Right ventricle myocardium inferior (tissue), 1 donor: ENCODE measurements at regions not wholly inside any gene's neighbourhood (a gene's known extent, or its start where the extent isn't known, plus 50 kb on each side); places are given as distances from the start of the nearest gene placed in this dataset.
A peak's percentile ranks its signal among the peaks of the same experiment; 100 is the strongest.

Experiments used
- ATAC-seq: fragments of 200-7000 bp; cut with Tn5 transposase; one replicate; pipeline ENCODE4 v1.9.1; 2020; ENCODE audit warnings: mild to moderate bottlenecking, moderate library complexity
- DNase-seq: peaks from one replicate; pipeline ENCODE4 v3.0.0; 2021; ENCODE audit errors: missing footprints
- intact Hi-C: fragments of 100-400 bp; cut with DNase I; formaldehyde crosslinking; loops from one replicate; pipeline ENCODE4 v1.11.0; 2022
- donor health status: DM: no; HTN: yes; CAD: no; lungs with severe emphysema.

DNA sequence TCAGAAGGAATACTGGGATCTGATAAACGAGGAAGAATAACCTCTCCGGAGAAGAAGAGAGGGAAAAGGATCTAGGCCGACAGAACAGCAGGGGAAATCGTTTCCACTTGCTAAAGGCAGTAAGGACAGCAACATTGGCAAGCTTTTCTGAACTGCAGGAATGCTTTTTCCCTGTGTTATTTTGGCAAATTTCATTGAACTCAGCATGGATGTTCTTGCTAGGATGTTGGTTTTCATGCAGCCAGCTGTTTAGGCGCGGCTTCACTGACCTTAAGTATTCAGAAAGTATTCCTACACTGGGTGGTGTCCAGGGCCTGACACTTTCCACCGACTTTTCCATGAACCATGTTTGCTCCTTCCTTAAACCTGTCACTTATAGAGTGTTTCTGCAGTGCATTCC, 489.7 kb downstream of the CNTN3 start:
- ATAC-seq (no peak), DNase-seq (no peak)
- intact Hi-C loops, result no loop called here

DNA sequence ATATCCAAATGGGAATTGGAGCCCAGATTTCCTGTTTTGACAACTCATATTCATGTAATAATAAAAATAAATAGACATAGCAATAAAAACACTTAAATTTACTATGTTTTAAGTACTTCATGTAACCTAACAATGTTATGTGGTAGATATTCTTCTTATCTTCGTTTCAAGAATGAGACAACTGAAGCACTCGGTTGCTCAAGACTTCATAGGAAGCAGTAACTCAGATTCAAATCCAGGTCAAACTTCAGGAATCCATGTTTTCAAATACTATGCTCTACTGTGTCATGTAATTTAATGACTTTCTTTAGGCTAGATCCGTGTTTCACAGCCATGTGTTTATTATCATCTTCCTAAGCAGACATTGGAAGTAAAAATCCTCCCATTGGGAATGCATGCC, 492.2 kb downstream of the CNTN3 start:
- no peak for DNase-seq
- no peak for ATAC-seq
- intact Hi-C loops, result no loop called here

DNA sequence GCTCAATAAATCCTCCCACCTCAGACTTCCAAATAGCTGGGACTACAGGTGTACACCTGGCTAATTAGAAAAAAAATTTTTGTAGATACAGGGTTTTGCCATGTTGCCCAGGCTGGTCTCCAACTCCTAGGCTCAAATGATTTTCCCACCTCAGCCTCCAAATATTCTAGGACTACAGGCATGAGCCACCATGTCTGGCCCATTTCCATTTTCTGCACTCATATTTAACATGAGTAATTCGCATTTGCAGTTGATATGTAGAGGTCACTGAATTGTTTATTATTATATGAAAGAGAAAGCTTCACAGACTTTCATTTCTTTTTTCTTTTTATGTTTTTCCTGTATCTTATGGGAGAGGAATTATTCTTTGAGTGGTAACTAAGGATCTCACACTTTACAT, 492.7 kb downstream of the CNTN3 start:
- intact Hi-C loops, result no loop called here
- DNase-seq, result no peak
- ATAC-seq, result no peak

DNA sequence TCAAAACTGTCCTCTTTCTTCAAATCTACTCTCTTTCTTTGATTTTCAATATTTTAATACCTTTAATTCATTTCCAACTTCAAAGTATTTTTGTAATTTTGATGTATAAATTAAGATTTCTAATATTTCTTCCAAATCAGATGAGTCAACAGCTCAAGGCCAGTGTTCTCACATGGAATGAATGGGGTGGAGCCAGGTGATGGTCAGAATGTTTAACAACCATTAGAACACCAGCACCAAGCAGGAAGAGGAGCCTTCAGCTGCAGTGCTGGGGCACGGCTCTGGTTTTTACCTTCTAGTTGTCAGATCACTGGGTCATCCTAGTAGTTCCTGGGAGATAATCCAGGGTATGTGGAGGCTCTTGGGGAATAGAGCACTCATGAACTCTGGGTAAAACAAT, 494.5 kb upstream of the PDZRN3 start:
- intact Hi-C loops, result no loop called here
- ATAC-seq (no peak), DNase-seq (no peak)

DNA sequence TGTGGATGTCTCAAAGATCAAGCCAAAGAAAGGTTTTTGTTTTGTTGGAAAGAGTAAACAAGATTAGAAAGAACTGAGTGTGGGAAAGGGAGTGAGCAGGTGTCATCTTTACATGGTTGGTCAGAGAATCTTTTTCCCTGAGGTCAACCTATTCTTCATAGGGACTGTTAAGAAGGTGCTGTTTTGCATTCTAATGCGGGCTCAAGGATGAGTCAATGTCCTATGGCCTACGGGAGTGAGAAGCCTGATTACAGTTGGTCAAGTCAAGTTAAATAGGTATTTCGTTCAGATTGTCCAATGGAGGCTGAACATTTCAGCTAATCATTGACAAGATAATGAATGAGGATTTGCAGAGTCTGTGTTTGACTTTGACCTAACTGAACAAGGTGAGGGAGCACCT, 491.2 kb upstream of the PDZRN3 start:
- no peak for DNase-seq

DNA sequence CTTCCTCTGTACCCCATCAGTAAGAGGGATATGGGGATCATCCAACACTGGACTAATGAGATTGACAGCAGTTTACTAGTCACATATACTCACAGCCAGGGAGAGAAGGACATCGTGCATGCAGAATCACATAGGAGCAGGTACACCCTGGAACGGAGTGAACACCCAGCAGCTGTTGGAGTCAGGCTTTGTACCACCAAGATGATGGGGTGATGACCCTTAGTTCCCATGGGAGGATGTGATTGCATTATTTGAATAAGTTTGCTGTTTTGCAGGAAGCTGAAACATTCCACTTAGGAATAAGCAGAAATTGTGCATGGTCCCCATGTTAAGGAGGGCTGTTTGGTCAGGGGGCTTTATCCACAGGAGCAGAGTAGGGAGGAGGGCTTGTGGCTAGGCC, 482.7 kb upstream of the PDZRN3 start:
- DNase-seq (no peak), ATAC-seq (no peak)
- intact Hi-C loops, result no loop called here

More for the DNA sequence above, 491.2 kb upstream of the PDZRN3 start:
- no peak for ATAC-seq
- intact Hi-C loops, result no loop called here

DNA sequence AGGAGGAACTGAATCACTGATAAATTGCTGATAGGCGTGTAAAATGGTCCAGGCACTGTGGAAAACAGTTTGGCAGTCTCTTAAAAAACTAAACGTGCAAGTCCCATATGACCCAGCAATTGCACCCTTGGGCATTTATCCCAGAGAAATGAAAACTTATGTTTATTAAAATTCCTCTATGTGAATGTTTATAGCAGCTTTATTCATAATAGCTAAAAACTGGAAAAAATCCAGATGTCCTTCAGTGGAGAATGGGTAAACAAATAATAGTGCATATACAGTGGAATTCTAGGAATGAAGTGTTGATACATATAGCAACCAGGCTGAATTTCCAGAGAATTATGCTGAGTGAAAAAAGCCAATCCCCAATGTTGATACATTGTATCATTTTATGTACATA, 482.2 kb upstream of the PDZRN3 start:
- no peak for DNase-seq
- no peak for ATAC-seq
- intact Hi-C loops, result no loop called here

DNA sequence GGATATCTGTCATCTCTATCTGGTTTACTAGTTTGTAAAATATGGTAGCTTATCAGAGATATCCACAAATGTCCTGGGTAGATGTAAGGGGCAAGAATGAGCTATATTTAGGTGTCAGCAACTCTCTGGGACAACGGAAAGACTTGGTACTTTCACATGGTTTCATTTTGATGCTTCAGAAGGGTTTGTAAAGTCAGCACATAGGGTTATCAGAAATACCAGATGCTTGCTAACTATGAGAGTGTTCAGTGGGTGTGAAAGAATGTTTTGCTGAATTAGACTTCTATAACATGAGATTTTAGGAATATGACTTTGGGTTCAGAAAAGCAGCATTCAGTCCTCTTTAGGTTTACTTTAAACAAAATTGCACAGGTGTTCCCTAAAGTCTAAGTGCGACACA, 466.5 kb upstream of the PDZRN3 start:
- intact Hi-C loops, result no loop called here
- ATAC-seq (no peak), DNase-seq (no peak)

DNA sequence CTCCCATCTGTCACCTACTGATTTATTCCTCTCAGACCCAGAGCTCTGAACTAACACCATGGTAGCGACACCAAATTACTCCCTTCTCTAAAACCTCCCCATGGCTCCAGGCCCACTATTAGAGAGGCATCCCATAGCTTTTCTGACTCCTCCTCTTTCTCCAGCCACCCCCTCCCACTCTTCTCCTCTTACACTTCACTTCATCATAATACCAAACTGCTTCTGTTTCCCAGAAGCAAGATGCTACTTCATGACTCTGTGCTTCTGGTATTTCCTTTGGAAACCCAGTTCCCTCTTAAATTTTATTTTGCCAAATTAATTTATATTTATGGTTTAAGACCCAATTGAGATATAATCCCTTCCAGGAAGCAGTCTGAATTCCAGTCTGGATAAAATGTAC, 465.1 kb upstream of the PDZRN3 start:
- no peak for DNase-seq
- intact Hi-C loops, result no loop called here

DNA sequence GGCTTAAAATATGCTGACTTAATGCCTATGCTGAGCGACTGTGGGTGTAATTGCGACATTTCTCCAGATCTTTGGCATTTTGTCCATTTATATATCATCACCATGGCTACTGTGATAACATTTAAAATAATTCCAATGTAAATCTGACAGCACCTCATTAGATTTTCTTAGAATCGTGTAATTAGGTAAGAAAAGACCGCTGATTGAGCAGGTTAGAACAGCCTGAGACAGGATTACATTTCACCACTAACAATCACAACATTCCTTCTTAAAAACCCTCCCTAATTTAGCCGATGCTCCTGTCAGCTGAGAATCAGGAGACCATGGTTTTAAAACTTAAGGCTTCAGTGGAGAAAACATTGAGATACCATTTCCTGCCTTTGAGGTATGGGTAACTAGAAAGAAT, 455.3 kb upstream of the PDZRN3 start:
- ATAC-seq (no peak), DNase-seq (no peak)
- intact Hi-C loops, result no loop called here

More for the DNA sequence above, 465.1 kb upstream of the PDZRN3 start:
- ATAC-seq, result no peak

DNA sequence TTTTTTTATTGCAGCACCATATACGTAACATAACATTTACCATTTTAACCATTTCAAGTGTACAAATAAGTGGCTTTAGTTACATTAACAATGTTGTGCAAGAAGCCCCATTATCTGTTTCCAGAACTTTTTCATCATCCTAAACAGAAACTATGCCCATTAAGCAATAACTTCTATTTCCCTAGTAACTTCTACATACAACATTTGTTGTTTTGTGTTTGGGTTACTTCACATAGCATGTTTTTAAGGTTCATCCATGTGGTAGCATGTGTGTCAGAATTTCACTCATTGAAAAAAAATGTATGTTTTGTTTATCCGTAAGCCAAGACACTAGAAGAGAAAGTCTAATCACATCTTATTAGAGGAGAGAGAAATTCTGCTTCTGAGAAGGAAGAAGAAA, 450.5 kb upstream of the PDZRN3 start:
- no peak for ATAC-seq
- intact Hi-C loops, result no loop called here
- no peak for DNase-seq

DNA sequence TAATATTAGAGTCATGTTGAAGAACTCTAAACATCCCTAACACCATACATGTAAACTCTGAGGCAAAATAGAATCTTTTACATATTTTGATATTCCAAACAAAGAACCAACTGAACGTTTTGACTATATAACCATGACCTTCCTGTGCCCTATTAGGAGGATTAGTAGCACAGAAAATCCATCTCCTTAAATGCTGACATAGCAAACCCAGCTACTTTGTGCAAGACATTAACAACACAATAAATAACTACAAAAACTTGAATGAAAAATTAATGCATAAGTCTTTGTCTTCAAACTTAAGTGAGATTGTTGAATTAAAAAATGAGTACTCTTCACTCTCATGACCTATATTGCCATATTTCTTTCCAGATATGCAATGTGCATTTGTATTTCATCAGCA, 450.0 kb upstream of the PDZRN3 start:
- ATAC-seq (no peak), DNase-seq (no peak)
- intact Hi-C loops, result no loop called here

DNA sequence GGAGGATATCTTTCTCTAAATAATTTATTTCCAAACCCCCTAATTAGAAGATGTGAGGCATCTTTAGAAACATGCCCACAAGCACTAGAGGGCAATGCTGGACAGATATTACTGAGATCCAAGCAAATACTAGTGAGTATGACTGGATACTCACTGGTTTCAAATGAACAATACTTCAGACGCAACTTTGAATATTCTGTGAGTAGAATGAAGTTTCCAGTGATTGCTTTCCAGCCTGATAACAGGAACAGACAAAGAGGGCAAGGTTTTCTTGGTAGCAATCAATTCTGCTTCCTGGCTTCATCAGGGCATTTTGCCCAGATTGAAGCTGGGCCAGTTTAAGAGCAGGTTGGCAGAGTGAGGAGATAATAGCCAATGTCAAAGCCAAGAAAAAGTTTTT, 442.6 kb upstream of the PDZRN3 start:
- ATAC-seq, result peak; percentile 13
- DNase-seq, result no peak
- intact Hi-C loops, result no loop called here

DNA sequence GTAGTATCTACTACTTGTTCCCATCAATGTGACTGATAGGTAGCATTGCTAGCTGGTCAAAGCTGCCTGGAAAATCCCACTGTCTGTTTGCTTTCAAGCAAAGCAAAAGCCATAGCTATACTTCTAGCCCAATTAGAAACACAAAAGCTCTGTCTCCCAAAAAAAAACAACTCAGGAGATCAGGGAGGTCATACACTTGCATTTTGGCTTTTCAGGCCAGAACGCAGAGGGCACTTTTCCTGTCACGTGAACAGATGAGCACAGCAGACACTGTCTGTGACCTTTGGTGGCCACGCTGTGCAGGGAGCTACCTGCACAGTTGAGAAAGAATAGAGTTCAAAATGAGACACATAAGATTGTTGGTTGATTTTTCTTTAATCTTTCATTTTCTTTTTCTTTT, 441.7 kb upstream of the PDZRN3 start:
- no peak for DNase-seq
- intact Hi-C loops, result no loop called here
- no peak for ATAC-seq

DNA sequence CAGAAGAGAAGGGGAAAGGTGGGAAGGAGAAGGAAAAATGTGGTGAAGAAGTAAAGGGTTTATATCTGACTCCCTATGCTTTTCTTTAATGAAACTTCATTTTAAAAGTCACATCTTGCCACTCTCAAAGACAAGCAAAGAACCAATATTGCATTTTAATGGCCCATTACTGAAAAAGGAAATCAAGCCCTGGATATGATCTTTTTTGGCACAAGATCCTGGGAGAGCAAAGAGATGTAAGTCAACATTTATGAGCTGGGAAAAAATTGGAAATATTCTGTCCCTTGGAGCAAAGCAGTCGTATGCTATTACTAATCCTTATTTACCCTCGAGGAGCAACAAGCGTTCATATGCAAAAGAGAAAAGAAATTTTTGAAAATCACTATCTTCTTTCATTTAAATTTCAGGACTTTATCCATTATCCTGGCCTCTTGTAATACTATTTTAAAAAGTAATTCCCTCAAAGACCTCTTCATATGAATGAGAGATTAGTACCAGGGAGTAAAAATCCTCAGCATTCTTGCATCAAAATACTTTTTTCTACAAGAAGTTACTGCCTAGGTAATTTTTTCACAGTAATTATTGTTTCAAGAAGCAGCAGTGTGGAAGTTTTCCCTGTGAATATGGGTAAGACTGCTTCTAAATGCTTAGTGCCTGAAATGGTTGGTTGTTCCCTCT, 435.3 kb upstream of the PDZRN3 start:
- intact Hi-C loops, result no loop called here
- ATAC-seq (no peak), DNase-seq (no peak)

DNA sequence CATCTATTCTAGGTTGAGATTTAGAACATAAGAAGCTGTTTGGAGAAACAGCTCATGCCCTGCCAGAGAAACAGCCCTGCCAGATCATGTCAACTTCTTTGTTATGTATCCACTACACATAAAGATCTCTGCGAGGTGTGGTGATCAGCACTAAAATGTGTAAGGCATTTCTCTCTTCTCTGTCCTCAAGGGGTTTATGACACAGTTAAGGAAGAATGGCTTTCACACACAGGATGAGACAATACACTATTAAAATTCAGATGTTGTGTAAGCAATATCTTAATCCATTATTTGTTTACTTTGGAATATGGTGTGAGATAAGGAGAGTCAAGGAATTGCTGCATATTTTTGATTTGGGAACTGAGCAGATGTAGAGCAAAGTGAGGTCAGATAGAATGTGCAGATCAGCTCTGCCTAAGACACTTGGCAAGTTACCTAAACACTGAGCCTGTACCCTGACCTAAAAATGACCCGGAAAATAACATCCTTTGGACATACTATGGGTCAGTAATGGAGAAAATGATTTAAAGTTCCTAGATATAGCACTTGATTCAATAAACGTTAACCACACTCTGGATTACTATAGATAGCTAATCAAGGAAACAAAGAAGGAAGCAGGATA, 434.7 kb upstream of the PDZRN3 start:
- intact Hi-C loops, result no loop called here
- ATAC-seq, result no peak
- no peak for DNase-seq

DNA sequence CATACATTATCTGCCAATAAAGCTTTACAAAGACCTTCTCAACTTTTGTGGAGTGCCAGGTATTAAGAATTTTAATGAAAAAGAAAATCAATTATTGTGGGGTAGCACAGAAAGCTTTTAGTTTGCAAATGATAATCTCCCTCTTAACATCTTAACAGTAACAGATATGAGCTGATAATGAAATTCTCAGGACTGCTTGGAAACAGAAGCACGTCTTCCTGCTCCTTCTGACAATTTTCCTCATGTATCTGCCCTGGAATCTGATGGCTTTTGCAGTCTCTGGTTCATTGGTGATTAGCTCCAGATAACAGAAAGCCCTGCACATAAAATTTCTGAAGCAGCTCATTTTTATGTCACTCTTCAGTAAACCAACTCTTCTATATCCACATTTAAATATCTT, 432.4 kb upstream of the PDZRN3 start:
- no peak for ATAC-seq
- DNase-seq, result no peak
- intact Hi-C loops, result no loop called here

DNA sequence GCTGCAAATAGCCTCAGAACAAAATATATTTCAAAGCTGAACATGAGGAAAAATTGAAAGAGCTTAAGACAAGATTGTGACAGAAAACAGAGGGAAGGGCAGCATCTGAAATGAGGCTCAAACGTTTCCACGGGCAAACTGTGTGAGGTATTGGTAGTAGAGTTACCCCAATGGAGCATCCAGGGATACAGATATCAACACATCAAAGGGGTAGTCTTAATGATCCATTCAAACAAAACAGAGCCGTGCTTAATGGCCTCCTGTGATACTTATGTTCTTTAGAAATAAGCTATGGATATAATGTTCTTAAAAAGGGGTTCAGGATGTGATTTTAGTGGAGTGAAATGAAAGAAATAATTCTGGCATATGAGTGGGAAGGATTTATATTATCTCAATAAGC, 430.3 kb upstream of the PDZRN3 start:
- DNase-seq, result no peak
- intact Hi-C loops, result no loop called here
- ATAC-seq, result no peak

DNA sequence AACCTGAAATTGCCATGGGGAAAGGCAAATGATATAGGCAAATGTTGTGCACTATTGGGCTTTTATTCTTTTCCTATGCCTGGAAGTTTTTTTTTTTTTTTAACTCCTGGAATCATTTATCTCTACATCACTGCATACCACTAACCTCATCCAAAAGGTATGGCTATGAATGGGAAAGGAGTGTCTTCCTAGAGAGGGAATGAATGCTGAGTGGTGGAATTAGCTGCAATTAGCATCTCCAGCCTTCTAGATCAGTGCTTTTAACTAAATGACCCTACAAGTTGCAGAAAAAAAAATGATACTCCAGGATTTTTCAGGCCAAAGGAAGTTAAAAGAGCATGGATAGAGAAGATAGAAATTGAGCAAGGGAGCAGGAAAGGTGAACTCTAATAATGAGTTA, 429.8 kb upstream of the PDZRN3 start:
- intact Hi-C loops, result no loop called here
- ATAC-seq, result no peak

DNA sequence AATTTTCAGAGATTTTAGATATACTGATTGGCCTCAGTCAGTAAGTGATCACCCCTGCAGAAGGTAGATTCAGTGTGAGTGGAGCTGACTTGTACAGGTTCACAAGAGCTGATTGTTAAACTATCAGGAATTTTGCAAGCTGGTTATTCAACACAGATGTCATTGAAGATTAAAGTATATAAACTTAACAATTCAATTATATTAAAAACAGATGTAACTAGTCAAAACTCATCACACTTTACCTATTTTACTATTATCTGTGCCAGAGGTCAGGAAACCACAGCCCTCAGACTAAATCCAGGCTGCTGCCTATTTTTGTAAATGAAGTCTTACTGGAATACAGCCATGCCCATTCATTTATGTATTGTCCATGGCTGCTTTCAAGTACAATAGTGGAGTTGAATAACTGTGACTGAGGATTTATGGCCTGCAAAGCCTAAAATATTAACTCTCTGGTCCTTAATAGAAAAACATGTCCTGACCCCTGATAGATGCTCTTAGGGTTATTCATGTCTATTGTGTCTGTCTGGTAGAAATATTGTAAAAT, 429.3 kb upstream of the PDZRN3 start:
- ATAC-seq (no peak), DNase-seq (no peak)
- intact Hi-C loops, result no loop called here

More for the DNA sequence above, 429.8 kb upstream of the PDZRN3 start:
- no peak for DNase-seq

DNA sequence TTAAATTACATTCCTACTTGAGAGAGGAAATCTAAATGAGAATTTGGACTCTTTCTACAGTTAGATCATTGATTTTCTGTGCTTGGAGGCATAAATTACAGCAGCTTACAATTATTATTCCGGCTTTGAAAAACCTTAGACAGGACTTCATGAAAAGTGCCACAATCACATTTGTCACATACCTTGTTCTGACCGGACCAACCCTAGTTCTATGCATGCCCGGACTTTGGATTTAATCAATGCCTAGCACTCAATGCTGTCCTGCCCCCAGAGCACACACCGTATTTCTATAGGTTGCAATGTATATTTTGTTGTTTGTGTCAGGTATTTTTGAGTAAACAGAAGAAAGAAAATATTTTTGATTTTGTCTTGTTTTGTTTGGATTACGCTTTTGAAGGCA, 424.7 kb upstream of the PDZRN3 start:
- intact Hi-C loops, result no loop called here
- ATAC-seq, result no peak
- no peak for DNase-seq
